HK-2 (cell line): ENCODE measurements at regions not wholly inside any gene's neighbourhood (a gene's known extent, or its start where the extent isn't known, plus 50 kb on each side); places are given as distances from the start of the nearest gene placed in this dataset.

ENCODE experiments used
- DNase-seq: peaks from one replicate; pipeline ENCODE4 v3.0.0-alpha.2; 2018; ENCODE audit not compliant: unreplicated experiment

GRCh38 chr2:138846216-138846821 lies 66.1 kb upstream of the NXPH2 start:
- DNase-seq = peak; percentile 8

- no peak for DNase-seq
These were observed 62.2 kb upstream of the NXPH2 start for GRCh38 chr2:138842341-138842740.

GRCh38 chr2:138841459-138841858 lies 61.3 kb upstream of the NXPH2 start:
- DNase-seq = no peak

GRCh38 chr2:138838851-138839620 lies 58.8 kb upstream of the NXPH2 start:
- DNase-seq = no peak

GRCh38 chr2:138831691-138832090 lies 51.5 kb upstream of the NXPH2 start:
- no peak for DNase-seq

GRCh38 chr2:138831154-138831553 lies 51.0 kb upstream of the NXPH2 start:
- DNase-seq = no peak

GRCh38 chr2:138830547-138830946 lies 50.4 kb upstream of the NXPH2 start:
- no peak for DNase-seq
